SK-N-SH (cell line): ENCODE measurements at regions not wholly inside any gene's neighbourhood (a gene's known extent, or its start where the extent isn't known, plus 50 kb on each side); places are given as distances from the start of the nearest gene placed in this dataset.

Source experiments
- CTCF ChIA-PET: fragments of 300-600, 350-600 bp; formaldehyde crosslinking; extraction: SDS; loops from one replicate; lab custom pipeline; 2021; lab: Yijun Ruan, JAX
- POLR2A ChIA-PET: fragments of 350-600 bp; sonication (Branson Sonifier 250); formaldehyde crosslinking; extraction: SDS; loops from one replicate; lab custom pipeline; 2020; ENCODE audit warnings: antibody characterized with exemption, inconsistent platforms; lab: Yijun Ruan, JAX
- DNase-seq: peaks from one replicate; pipeline ENCODE4 v3.0.0; 2012
- H2AFZ ChIP-seq: fragments of 200-600 bp; sonication (generic); 2 replicates; pipeline ENCODE4 v1.8.1; 2016; ENCODE audit warnings: antibody characterized with exemption, mild to moderate bottlenecking, low read depth
- H3F3A ChIP-seq: fragments of 200-600 bp; sonication (generic); replicated peaks from 2 replicates; pipeline ENCODE3; 2016; ENCODE audit warnings: antibody characterized with exemption, mild to moderate bottlenecking; ENCODE audit not compliant: insufficient read depth
- H3K27ac ChIP-seq, 2 experiments: fragments of 200-500 bp in 1 of 2; fragments of 200-600 bp in 1 of 2; sonication (Bioruptor generic) in 1 of 2; sonication (generic), shearing (Covaris generic) in 1 of 2; 2 replicates each; pipeline versions ENCODE4 v1.5.1 to v1.6.1; 2014 to 2016; ENCODE audit warnings: low read depth in 2 of 2, inconsistent platforms in 1 of 2, low read length in 1 of 2, mild to moderate bottlenecking in 1 of 2, mixed read lengths in 1 of 2
- H3K27me3 ChIP-seq: fragments of 200-600 bp; sonication (generic), shearing (Covaris generic); 2 replicates; pipeline ENCODE4 v1.6.1; 2016; ENCODE audit warnings: mixed run types; ENCODE audit not compliant: insufficient read depth
- H3K36me3 ChIP-seq, 2 experiments: fragments of 200-500 bp in 1 of 2; fragments of 200-600 bp in 1 of 2; sonication (Bioruptor generic) in 1 of 2; sonication (generic) in 1 of 2; replicated peaks in 1 of 2; 2 replicates each; pipeline versions ENCODE3 to v1.5.1; 2014 to 2016; ENCODE audit warnings: low read length in 1 of 2, mild to moderate bottlenecking in 1 of 2; ENCODE audit not compliant: insufficient read depth in 2 of 2, control insufficient read depth in 1 of 2
- H3K4me1 ChIP-seq, 2 experiments: fragments of 200-500 bp in 1 of 2; fragments of 200-600 bp in 1 of 2; sonication (Bioruptor generic) in 1 of 2; sonication (generic), shearing (Covaris generic) in 1 of 2; 2 replicates each; pipeline versions ENCODE4 v1.5.1 to v1.6.1; 2014 to 2016; ENCODE audit warnings: low read depth in 1 of 2, low read length in 1 of 2, mixed run types in 1 of 2; ENCODE audit not compliant: insufficient read depth in 2 of 2, control insufficient read depth in 1 of 2
- H3K4me2 ChIP-seq: fragments of 200-600 bp; sonication (generic), shearing (Covaris generic); 2 replicates; pipeline ENCODE4 v1.6.1; 2017; ENCODE audit warnings: mixed run types
- H3K4me3 ChIP-seq, 2 experiments: fragments of 200-500 bp in 1 of 2; fragments of 200-600 bp in 1 of 2; sonication (Bioruptor generic) in 1 of 2; sonication (generic), shearing (Covaris generic) in 1 of 2; 2 replicates each; pipeline versions ENCODE4 v1.5.1 to v1.8.1; 2014 to 2016; ENCODE audit warnings: low read depth in 2 of 2, inconsistent platforms in 1 of 2, low read length in 1 of 2, mild to moderate bottlenecking in 1 of 2, mixed read lengths in 1 of 2, moderate library complexity in 1 of 2
- H3K79me2 ChIP-seq: fragments of 200-600 bp; sonication (generic); 2 replicates; pipeline ENCODE4 v1.8.1; 2017; ENCODE audit warnings: mild to moderate bottlenecking; ENCODE audit not compliant: insufficient read depth
- H3K9ac ChIP-seq: fragments of 200-600 bp; sonication (generic); 2 replicates; pipeline ENCODE4 v1.6.1; 2017; ENCODE audit warnings: mixed run types
- H3K9me2 ChIP-seq: fragments of 200-600 bp; sonication (generic); 2 replicates; pipeline ENCODE4 v1.6.1; 2017; ENCODE audit warnings: mixed run types
- H3K9me3 ChIP-seq: fragments of 200-600 bp; sonication (generic); 2 replicates; pipeline ENCODE4 v1.6.1; 2017; ENCODE audit warnings: mixed run types, mild to moderate bottlenecking, moderate library complexity
- H4K20me1 ChIP-seq: fragments of 200-600 bp; sonication (generic); 2 replicates; pipeline ENCODE4 v1.6.1; 2017; ENCODE audit warnings: mild to moderate bottlenecking, mixed run types; ENCODE audit not compliant: insufficient read depth
- EZH2phosphoT487 ChIP-seq: fragments of 200-600 bp; sonication (generic); IDR thresholded peaks from 2 replicates; pipeline ENCODE4 v1.6.1; 2017; ENCODE audit warnings: low read depth, mixed run types, mild to moderate bottlenecking, antibody characterized with exemption, moderate library complexity, borderline replicate concordance
- FOXM1 ChIP-seq: IDR thresholded peaks from 2 replicates; pipeline ENCODE4 v1.4.0; 2012; ENCODE audit warnings: low read depth, mild to moderate bottlenecking
- MEF2A ChIP-seq: IDR thresholded peaks from 2 replicates; pipeline ENCODE4 v1.4.0; 2012; ENCODE audit warnings: low read depth, borderline replicate concordance
- MXI1 ChIP-seq: IDR thresholded peaks from 2 replicates; pipeline ENCODE4 v1.6.1; 2012; ENCODE audit warnings: mild to moderate bottlenecking, low read depth, low read length, improper control_type of control experiment
- NFIC ChIP-seq: IDR thresholded peaks from 2 replicates; pipeline ENCODE4 v1.4.0; 2012; ENCODE audit warnings: borderline replicate concordance
- POLR2AphosphoS5 ChIP-seq: IDR thresholded peaks from 2 replicates; pipeline ENCODE4 v1.6.1; 2012; ENCODE audit warnings: low read depth, low read length
- RAD21 ChIP-seq: IDR thresholded peaks from 2 replicates; pipeline ENCODE4 v1.6.1; 2012; ENCODE audit warnings: mild to moderate bottlenecking, low read length
- RXRA ChIP-seq: IDR thresholded peaks from 2 replicates; pipeline ENCODE4 v1.4.0; 2012; ENCODE audit warnings: low read depth, mild to moderate bottlenecking, borderline replicate concordance
- SMC3 ChIP-seq: IDR thresholded peaks from 2 replicates; pipeline ENCODE4 v1.6.1; 2012; ENCODE audit warnings: low read depth, low read length, improper control_type of control experiment
- TEAD4 ChIP-seq: IDR thresholded peaks from 2 replicates; pipeline ENCODE4 v1.4.0; 2012; ENCODE audit warnings: mild to moderate bottlenecking, borderline replicate concordance; ENCODE audit not compliant: insufficient read depth
- WGBS: methylation state at CpG from one replicate; pipeline ENCODE4 v1.1.6; 2017; ENCODE audit warnings: low lambda C conversion rate; 5-methylcytosine and 5-hydroxymethylcytosine counted together
- TF ChIP-seq, protein P1 (sequence below): fragments of 200-600 bp; sonication (generic); IDR thresholded peaks from 2 replicates; pipeline ENCODE4 v1.6.1; 2017; ENCODE audit warnings: antibody characterized with exemption, mild to moderate bottlenecking, moderate library complexity
- TF ChIP-seq, protein P2 (sequence below): IDR thresholded peaks from 2 replicates; pipeline ENCODE4 v1.6.1; 2012; ENCODE audit warnings: mild to moderate bottlenecking, low read depth, low read length, moderate library complexity
- TF ChIP-seq, protein P3 (sequence below): fragments of 150-350 bp; IDR thresholded peaks from 2 replicates; pipeline ENCODE4 v1.6.1; 2017; ENCODE audit warnings: antibody characterized with exemption, low read length, low read depth, borderline replicate concordance
- TF ChIP-seq, protein P4 (sequence below): IDR thresholded peaks from 2 replicates; pipeline ENCODE4 v1.4.0; 2012; ENCODE audit warnings: low read depth, borderline replicate concordance
- TF ChIP-seq, protein P5 (sequence below): IDR thresholded peaks from 2 replicates; pipeline ENCODE4; 2012
- TF ChIP-seq, protein P6 (sequence below): IDR thresholded peaks from 2 replicates; pipeline ENCODE4 v1.4.0; 2012; ENCODE audit warnings: low read depth, borderline replicate concordance

DNA sequence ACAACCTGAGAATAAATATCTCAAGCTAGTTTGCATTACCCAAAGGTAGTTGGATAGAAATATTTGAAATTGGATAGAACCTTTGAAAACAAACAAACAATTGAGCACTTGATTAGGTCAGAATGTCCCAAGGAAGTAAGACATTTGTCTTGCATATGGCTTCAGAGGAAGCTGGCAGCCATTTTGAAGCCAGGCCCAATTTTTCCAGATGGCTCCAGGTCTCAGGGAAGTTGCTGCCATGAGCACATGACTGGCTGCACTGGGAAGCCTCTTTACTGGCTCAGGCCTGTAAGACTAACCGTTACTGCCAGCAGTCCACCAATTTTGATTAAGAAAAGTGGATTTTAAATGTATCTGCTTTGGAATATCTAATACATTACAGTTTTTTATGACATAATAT is 448.9 kb upstream of the DPH6 start:
- whole genome bisulfite sequencing = 88% methylated on average over 1 of the region's 1 CpG
- Histone ChIP-seq H3K79me2 (no peaks in the 10 kb centered on the region), H4K20me1 (no peaks in the 10 kb centered on the region), H3K9me3 (no peaks in the 10 kb centered on the region), H3K36me3 (no peaks in the 10 kb centered on the region), H3K27ac (no peak overlapping the region), H2AFZ (no peak overlapping the region), H3K9ac (no peak overlapping the region), H3K9me2 (no peaks in the 10 kb centered on the region), H3K4me3 (no peak overlapping the region), H3K27me3 (no peaks in the 10 kb centered on the region), H3K4me2 (no peak overlapping the region), H3F3A (no peaks in the 10 kb centered on the region), H3K4me1 (no peaks in the 10 kb centered on the region)
- no peak for DNase-seq
- ChIA-PET POLR2A (no interaction called here), CTCF (no interaction called here)
- TF ChIP-seq, protein P1, sequence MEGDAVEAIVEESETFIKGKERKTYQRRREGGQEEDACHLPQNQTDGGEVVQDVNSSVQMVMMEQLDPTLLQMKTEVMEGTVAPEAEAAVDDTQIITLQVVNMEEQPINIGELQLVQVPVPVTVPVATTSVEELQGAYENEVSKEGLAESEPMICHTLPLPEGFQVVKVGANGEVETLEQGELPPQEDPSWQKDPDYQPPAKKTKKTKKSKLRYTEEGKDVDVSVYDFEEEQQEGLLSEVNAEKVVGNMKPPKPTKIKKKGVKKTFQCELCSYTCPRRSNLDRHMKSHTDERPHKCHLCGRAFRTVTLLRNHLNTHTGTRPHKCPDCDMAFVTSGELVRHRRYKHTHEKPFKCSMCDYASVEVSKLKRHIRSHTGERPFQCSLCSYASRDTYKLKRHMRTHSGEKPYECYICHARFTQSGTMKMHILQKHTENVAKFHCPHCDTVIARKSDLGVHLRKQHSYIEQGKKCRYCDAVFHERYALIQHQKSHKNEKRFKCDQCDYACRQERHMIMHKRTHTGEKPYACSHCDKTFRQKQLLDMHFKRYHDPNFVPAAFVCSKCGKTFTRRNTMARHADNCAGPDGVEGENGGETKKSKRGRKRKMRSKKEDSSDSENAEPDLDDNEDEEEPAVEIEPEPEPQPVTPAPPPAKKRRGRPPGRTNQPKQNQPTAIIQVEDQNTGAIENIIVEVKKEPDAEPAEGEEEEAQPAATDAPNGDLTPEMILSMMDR = no peak
- TF ChIP-seq, protein P2, sequence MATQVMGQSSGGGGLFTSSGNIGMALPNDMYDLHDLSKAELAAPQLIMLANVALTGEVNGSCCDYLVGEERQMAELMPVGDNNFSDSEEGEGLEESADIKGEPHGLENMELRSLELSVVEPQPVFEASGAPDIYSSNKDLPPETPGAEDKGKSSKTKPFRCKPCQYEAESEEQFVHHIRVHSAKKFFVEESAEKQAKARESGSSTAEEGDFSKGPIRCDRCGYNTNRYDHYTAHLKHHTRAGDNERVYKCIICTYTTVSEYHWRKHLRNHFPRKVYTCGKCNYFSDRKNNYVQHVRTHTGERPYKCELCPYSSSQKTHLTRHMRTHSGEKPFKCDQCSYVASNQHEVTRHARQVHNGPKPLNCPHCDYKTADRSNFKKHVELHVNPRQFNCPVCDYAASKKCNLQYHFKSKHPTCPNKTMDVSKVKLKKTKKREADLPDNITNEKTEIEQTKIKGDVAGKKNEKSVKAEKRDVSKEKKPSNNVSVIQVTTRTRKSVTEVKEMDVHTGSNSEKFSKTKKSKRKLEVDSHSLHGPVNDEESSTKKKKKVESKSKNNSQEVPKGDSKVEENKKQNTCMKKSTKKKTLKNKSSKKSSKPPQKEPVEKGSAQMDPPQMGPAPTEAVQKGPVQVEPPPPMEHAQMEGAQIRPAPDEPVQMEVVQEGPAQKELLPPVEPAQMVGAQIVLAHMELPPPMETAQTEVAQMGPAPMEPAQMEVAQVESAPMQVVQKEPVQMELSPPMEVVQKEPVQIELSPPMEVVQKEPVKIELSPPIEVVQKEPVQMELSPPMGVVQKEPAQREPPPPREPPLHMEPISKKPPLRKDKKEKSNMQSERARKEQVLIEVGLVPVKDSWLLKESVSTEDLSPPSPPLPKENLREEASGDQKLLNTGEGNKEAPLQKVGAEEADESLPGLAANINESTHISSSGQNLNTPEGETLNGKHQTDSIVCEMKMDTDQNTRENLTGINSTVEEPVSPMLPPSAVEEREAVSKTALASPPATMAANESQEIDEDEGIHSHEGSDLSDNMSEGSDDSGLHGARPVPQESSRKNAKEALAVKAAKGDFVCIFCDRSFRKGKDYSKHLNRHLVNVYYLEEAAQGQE = no peak
- TF ChIP-seq MEF2A = no peak
- TF ChIP-seq RAD21 = no peak
- no peak for TF ChIP-seq SMC3
- TF ChIP-seq FOXM1 = no peak
- TF ChIP-seq POLR2AphosphoS5 = no peak
- TF ChIP-seq EZH2phosphoT487 = no peak
- no peak for TF ChIP-seq MXI1
- TF ChIP-seq, protein P3, sequence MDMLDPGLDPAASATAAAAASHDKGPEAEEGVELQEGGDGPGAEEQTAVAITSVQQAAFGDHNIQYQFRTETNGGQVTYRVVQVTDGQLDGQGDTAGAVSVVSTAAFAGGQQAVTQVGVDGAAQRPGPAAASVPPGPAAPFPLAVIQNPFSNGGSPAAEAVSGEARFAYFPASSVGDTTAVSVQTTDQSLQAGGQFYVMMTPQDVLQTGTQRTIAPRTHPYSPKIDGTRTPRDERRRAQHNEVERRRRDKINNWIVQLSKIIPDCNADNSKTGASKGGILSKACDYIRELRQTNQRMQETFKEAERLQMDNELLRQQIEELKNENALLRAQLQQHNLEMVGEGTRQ = no peak
- TF ChIP-seq, protein P4, sequence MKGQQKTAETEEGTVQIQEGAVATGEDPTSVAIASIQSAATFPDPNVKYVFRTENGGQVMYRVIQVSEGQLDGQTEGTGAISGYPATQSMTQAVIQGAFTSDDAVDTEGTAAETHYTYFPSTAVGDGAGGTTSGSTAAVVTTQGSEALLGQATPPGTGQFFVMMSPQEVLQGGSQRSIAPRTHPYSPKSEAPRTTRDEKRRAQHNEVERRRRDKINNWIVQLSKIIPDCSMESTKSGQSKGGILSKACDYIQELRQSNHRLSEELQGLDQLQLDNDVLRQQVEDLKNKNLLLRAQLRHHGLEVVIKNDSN = no peak
- TF ChIP-seq, protein P5, sequence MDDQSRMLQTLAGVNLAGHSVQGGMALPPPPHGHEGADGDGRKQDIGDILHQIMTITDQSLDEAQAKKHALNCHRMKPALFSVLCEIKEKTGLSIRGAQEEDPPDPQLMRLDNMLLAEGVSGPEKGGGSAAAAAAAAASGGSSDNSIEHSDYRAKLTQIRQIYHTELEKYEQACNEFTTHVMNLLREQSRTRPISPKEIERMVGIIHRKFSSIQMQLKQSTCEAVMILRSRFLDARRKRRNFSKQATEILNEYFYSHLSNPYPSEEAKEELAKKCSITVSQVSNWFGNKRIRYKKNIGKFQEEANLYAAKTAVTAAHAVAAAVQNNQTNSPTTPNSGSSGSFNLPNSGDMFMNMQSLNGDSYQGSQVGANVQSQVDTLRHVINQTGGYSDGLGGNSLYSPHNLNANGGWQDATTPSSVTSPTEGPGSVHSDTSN = no peak
- TF ChIP-seq NFIC = no peak
- no peak for TF ChIP-seq TEAD4
- TF ChIP-seq, protein P6, sequence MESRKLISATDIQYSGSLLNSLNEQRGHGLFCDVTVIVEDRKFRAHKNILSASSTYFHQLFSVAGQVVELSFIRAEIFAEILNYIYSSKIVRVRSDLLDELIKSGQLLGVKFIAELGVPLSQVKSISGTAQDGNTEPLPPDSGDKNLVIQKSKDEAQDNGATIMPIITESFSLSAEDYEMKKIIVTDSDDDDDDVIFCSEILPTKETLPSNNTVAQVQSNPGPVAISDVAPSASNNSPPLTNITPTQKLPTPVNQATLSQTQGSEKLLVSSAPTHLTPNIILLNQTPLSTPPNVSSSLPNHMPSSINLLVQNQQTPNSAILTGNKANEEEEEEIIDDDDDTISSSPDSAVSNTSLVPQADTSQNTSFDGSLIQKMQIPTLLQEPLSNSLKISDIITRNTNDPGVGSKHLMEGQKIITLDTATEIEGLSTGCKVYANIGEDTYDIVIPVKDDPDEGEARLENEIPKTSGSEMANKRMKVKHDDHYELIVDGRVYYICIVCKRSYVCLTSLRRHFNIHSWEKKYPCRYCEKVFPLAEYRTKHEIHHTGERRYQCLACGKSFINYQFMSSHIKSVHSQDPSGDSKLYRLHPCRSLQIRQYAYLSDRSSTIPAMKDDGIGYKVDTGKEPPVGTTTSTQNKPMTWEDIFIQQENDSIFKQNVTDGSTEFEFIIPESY = no peak
- TF ChIP-seq RXRA = no peak
